OCI-LY7 (cell line): ENCODE measurements at regions not wholly inside any gene's neighbourhood (a gene's known extent, or its start where the extent isn't known, plus 50 kb on each side); places are given as distances from the start of the nearest gene placed in this dataset.

Experiments
- BruUV-seq: library from RNA; stranded (reverse); fragments of 400-500 nt; replicated peaks from 2 replicates; lab custom pipeline; 2021; lab: Mats Ljungman, UMichigan
- CTCF ChIA-PET: fragments of 300-600 bp; sonication (Branson Sonifier 250); formaldehyde crosslinking; loops from one replicate; lab custom pipeline; 2022; ENCODE audit warnings: antibody characterized with exemption; ENCODE audit not compliant: unreplicated experiment; lab: Charles Lee
- POLR2A ChIA-PET: fragments of 300-600 bp; sonication (Branson Sonifier 250); formaldehyde crosslinking; loops from one replicate; lab custom pipeline; 2022; ENCODE audit warnings: antibody characterized with exemption; lab: Charles Lee
- DNase-seq: peaks from one replicate; pipeline ENCODE4 v3.0.0-alpha.2; 2015; ENCODE audit warnings: low spot score
- H2AFZ ChIP-seq: fragments of 200-600 bp; sonication (generic), shearing (Covaris generic); 2 replicates; pipeline ENCODE4 v1.6.1; 2014; ENCODE audit warnings: mild to moderate bottlenecking, antibody characterized with exemption, low read length, moderate library complexity
- H3K27ac ChIP-seq: fragments of 200-600 bp; sonication (generic); 2 replicates; pipeline ENCODE4 v1.5.1; 2014; ENCODE audit warnings: mixed run types, low read depth, mild to moderate bottlenecking, moderate library complexity, low read length, inconsistent platforms; ENCODE audit not compliant: poor library complexity, severe bottlenecking
- H3K36me3 ChIP-seq: fragments of 200-600 bp; sonication (generic); 2 replicates; pipeline ENCODE4 v1.6.1; 2014; ENCODE audit warnings: mild to moderate bottlenecking, antibody characterized with exemption, low read length, moderate library complexity, mixed read lengths; ENCODE audit not compliant: insufficient read depth
- H3K4me1 ChIP-seq: fragments of 200-600 bp; sonication (generic); 2 replicates; pipeline ENCODE4 v1.5.1; 2014; ENCODE audit warnings: mild to moderate bottlenecking, low read length; ENCODE audit not compliant: insufficient read depth, poor library complexity, severe bottlenecking
- H3K4me2 ChIP-seq: fragments of 200-600 bp; sonication (generic); 2 replicates; pipeline ENCODE4 v1.6.1; 2014; ENCODE audit warnings: mild to moderate bottlenecking, low read length
- H3K4me3 ChIP-seq: fragments of 200-600 bp; sonication (generic); 2 replicates; pipeline ENCODE4 v1.5.1; 2014; ENCODE audit warnings: mild to moderate bottlenecking, low read depth, low read length; ENCODE audit not compliant: poor library complexity, severe bottlenecking
- H3K79me2 ChIP-seq: fragments of 200-600 bp; sonication (generic); 2 replicates; pipeline ENCODE4 v1.6.1; 2016; ENCODE audit warnings: low read depth, mild to moderate bottlenecking, low read length, moderate library complexity, mixed read lengths; ENCODE audit not compliant: insufficient read depth
- H3K9me2 ChIP-seq: fragments of 200-600 bp; sonication (generic); 2 replicates; pipeline ENCODE4 v1.6.1; 2016; ENCODE audit warnings: mild to moderate bottlenecking, low read length, mixed read lengths; ENCODE audit not compliant: insufficient read depth
- H3K9me3 ChIP-seq: fragments of 200-600 bp; sonication (generic); 2 replicates; pipeline ENCODE4 v1.6.1; 2014; ENCODE audit warnings: mild to moderate bottlenecking, mixed run types, low read length, mixed read lengths
- H4K20me1 ChIP-seq: fragments of 200-600 bp; sonication (generic); 2 replicates; pipeline ENCODE4 v1.6.1; 2014; ENCODE audit warnings: mild to moderate bottlenecking, antibody characterized with exemption, low read length, moderate library complexity, mixed read lengths; ENCODE audit not compliant: insufficient read depth
- EZH2phosphoT487 ChIP-seq: fragments of 200-600 bp; sonication (generic); IDR thresholded peaks from 2 replicates; pipeline ENCODE4 v1.6.1; 2018; ENCODE audit warnings: low read depth, borderline replicate concordance, mild to moderate bottlenecking, mixed run types, antibody characterized with exemption, low read length, moderate library complexity, mixed read lengths
- intact Hi-C: fragments of 100-400 bp; cut with micrococcal nuclease; formaldehyde crosslinking; loops from one replicate; pipeline ENCODE4 v1.10.0; 2022; ENCODE audit not compliant: unreplicated experiment
- TF ChIP-seq, protein P1 (sequence below): fragments of 200-600 bp; sonication (generic); conservative IDR thresholded peaks from 2 replicates; pipeline ENCODE4 v1.5.1; 2014; ENCODE audit warnings: mild to moderate bottlenecking, antibody characterized with exemption, low read length, moderate library complexity, mixed read lengths

- no peaks in the 10 kb centered on the region for H3K79me2 ChIP-seq
- H3K4me1 ChIP-seq, result no peaks in the 10 kb centered on the region
- H3K4me2 ChIP-seq, result no peak overlapping the region
- intact Hi-C loops, result no loop called here
- POLR2A ChIA-PET, result no interaction called here
- CTCF ChIA-PET, result no interaction called here
- no peak overlapping the region for H2AFZ ChIP-seq
- TF ChIP-seq EZH2phosphoT487, result no peak
- TF ChIP-seq, protein P1, sequence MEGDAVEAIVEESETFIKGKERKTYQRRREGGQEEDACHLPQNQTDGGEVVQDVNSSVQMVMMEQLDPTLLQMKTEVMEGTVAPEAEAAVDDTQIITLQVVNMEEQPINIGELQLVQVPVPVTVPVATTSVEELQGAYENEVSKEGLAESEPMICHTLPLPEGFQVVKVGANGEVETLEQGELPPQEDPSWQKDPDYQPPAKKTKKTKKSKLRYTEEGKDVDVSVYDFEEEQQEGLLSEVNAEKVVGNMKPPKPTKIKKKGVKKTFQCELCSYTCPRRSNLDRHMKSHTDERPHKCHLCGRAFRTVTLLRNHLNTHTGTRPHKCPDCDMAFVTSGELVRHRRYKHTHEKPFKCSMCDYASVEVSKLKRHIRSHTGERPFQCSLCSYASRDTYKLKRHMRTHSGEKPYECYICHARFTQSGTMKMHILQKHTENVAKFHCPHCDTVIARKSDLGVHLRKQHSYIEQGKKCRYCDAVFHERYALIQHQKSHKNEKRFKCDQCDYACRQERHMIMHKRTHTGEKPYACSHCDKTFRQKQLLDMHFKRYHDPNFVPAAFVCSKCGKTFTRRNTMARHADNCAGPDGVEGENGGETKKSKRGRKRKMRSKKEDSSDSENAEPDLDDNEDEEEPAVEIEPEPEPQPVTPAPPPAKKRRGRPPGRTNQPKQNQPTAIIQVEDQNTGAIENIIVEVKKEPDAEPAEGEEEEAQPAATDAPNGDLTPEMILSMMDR, result no peak
- H3K4me3 ChIP-seq, result no peak overlapping the region
- H3K9me3 ChIP-seq, result no peaks in the 10 kb centered on the region
- no peaks in the 10 kb centered on the region for H4K20me1 ChIP-seq
- no TSS peak for BruUV-seq
- H3K27ac ChIP-seq, result no peak overlapping the region
- no peak for DNase-seq
- no peaks in the 10 kb centered on the region for H3K36me3 ChIP-seq
- H3K9me2 ChIP-seq, result no peaks in the 10 kb centered on the region
Observed at GRCh38 chr5:62066761-62067277, 239.2 kb upstream of the KIF2A start.

DNA sequence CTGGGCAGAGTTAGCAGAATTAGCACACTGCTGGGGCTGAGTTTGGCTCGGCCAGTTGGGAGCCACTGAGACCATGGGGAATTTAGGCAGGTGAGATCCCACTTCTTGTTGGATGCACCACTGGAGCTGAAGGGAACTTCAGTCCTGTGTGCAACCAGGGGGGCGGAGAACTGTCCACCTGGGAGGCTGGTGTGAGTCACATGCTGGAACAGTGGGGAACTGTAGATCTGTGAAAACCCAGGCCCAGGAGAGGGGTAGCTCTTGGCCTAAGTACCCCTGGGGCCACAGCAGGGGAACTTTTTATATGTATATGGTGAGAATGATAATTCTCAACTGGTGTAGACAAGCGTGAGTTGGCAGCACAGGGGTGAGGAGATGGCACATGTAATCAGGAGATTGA, 237.5 kb upstream of the KIF2A start:
- H3K79me2 ChIP-seq, result no peaks in the 10 kb centered on the region
- no peak overlapping the region for H2AFZ ChIP-seq
- H3K4me3 ChIP-seq, result no peak overlapping the region
- no peaks in the 10 kb centered on the region for H3K9me3 ChIP-seq
- no peaks in the 10 kb centered on the region for H3K9me2 ChIP-seq
- H3K27ac ChIP-seq, result no peak overlapping the region
- no peak for DNase-seq
- intact Hi-C loops, result no loop called here
- ChIA-PET CTCF (no interaction called here), POLR2A (no interaction called here)
- H3K4me2 ChIP-seq, result no peak overlapping the region
- H3K36me3 ChIP-seq, result no peaks in the 10 kb centered on the region
- TF ChIP-seq, protein P1, result no peak
- no peak for TF ChIP-seq EZH2phosphoT487
- no peaks in the 10 kb centered on the region for H4K20me1 ChIP-seq
- no TSS peak for BruUV-seq
- H3K4me1 ChIP-seq, result no peaks in the 10 kb centered on the region

DNA sequence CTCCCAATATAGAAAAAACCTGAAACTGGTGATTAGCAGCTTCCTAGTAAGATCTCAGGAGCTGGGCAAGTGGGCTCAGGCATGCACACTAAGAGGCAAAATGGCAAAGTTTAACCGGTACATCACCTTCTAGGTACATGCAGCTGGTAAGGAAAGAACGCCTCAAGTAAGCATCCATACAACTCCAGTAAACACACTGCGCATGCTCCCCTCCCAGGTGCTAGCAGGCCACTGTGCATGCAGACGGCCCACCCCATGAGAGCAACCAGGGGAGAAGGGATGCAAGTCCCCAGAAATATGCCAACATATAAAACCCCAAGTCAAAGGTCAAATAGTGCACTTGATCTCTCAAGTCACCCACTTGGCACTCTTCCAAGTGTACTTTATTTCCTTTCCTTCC, 228.6 kb upstream of the KIF2A start:
- no peak overlapping the region for H3K27ac ChIP-seq
- BruUV-seq, result no TSS peak
- H3K4me2 ChIP-seq, result no peak overlapping the region
- no peaks in the 10 kb centered on the region for H3K4me1 ChIP-seq
- H3K36me3 ChIP-seq, result no peaks in the 10 kb centered on the region
- ChIA-PET CTCF (no interaction called here), POLR2A (no interaction called here)
- no peak for TF ChIP-seq EZH2phosphoT487
- TF ChIP-seq, protein P1, result no peak
- intact Hi-C loops, result no loop called here
- no peaks in the 10 kb centered on the region for H4K20me1 ChIP-seq
- H2AFZ ChIP-seq, result no peak overlapping the region
- H3K9me2 ChIP-seq, result no peaks in the 10 kb centered on the region
- H3K4me3 ChIP-seq, result no peak overlapping the region
- no peaks in the 10 kb centered on the region for H3K79me2 ChIP-seq
- DNase-seq, result no peak
- H3K9me3 ChIP-seq, result no peaks in the 10 kb centered on the region
